GM21786 (cell line): ENCODE measurements at regions not wholly inside any gene's neighbourhood (a gene's known extent, or its start where the extent isn't known, plus 50 kb on each side); places are given as distances from the start of the nearest gene placed in this dataset.

Source experiments
- ATAC-seq: cut with Tn5 transposase; IDR thresholded peaks from one replicate; pipeline ENCODE4 v1.9.1; 2021; ENCODE audit not compliant: unreplicated experiment

DNA sequence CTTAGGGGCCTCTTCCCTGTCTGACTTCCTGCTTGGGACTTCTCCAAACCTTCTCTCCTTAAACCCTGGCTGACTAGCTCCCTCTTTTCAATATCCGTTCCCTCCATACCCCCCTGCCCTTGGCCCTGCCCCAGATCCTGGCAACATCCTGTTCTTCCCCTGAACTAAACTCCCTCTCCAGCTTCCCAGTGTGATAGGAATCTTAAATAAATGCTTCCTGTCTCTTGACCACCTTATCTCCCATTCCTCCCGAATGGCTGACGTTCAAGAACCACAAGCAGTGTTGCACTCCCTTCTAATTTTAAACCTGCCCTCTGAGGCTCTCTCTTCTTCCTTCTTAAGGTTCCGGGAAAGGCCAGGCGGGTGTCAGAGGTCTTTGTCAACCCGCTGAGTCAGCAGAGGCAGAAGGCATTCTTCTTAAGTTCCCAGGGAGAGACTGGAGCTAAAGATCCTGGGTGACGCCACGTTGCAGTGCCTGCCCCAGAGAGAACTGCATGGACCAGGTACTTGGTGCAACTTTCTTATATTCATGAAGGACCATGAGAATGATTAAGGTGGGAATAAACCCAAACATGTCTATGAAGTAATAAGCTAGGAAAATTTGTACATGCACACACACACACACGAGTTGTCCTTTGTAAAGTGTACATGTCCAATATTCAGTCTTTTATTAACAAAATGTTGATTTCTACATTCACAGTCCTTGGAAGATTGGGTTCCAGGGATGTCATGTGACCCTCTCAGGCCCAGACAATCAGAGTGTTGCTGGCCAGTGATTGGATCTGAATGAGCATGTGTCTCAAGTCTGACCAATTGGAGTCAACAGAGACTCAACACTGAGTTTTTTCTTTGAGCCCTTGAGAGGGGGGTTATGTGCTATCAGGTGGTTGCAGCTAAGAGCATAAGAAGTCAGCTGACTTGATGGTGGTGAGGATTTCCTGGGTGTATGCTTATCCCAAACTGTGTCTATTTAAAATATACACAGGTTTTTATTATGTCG is 420.2 kb upstream of the TBX3 start:
- no peak for ATAC-seq

DNA sequence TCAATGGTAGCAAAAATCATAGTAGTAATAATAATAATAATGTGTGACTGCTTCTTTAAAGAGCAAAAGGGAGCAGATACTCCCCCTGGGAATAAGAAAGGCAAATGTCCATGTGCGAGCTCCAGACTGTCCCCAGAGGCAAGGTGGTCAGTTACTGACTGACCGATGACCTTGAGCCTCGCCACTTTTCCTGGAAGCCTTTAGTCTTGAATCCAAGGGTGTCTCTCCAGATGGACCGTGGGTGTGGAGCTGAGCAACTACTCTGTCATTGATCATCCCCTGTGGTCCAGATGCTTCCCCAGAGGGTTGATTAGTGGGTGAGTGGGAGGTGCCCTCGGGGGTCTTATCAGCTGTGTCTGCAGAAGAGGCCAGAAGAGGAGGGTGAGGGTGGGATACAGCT is 418.5 kb upstream of the TBX3 start:
- no peak for ATAC-seq

DNA sequence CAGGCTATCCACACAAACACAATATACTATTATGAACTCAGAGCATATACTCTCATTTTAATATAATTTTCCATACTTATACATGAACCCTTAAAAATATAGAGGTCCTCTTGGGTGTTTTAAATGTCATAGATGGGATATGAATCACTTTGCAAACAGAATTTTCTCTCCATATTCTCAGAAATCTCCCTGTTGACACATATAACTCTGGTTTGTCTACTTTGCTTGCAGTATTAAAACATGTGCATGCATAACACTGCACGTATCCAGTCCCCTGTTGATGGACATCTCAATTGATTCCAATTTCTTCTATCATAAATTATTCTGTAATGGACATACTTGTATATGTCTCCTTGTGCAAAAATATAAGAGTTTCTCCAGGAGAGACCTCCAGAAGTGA is 417.5 kb upstream of the TBX3 start:
- ATAC-seq: no peak

DNA sequence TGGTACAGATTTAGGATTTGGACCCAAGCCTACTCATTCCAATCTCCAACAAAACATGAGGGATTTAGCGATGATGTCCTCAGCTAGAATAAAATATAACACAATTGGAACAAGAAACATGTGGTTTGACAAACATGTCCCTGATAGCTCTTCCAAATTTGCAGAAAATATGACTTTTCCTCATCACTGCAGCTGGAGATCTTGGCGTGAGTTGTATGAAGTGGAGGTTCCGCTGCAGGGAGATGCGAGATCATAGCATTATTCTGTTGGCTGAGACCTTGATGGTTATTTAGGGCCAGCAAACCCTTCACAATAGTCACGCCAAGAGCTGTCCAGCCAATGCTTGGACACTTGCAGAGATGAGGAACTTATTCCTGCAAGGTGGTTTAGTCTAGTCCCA is 413.4 kb upstream of the TBX3 start:
- ATAC-seq: no peak

DNA sequence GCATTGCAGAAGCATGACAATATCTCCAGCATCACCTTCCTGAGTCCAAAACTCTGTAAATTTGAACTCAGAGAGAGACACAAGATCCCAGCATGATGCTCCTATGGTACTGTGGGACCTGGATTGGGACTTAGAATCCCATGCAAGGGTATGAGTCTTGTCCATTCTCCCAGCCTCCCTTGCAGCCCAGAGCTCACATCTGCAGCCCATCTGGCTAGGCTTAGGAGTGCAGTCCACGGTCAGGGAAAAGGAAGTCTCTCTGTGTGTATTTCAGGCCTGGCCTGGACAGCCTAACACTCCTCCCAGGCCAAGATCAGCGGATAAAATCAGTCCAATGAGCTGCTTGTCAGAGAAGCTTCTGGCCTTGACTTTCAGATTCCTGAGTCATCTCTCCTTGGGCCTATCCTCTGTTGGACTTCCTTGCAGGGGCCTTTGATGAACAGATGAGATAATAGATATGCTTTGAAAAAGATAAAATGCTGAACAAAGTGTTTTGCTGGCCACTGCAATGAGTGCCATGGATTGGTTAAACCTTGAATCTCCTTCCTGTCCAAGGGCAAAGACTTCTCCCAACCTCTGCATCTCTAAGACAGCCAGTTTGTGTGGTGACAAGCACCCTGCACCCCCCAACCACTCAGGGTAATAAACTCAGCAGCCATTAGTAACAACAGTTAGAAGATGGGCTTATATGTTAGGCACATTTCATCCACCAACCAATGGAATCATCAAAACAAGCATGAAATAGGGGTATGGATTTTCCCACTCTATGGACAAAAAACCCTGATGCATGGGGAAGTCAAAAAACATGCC is 412.8 kb upstream of the TBX3 start:
- ATAC-seq: no peak

DNA sequence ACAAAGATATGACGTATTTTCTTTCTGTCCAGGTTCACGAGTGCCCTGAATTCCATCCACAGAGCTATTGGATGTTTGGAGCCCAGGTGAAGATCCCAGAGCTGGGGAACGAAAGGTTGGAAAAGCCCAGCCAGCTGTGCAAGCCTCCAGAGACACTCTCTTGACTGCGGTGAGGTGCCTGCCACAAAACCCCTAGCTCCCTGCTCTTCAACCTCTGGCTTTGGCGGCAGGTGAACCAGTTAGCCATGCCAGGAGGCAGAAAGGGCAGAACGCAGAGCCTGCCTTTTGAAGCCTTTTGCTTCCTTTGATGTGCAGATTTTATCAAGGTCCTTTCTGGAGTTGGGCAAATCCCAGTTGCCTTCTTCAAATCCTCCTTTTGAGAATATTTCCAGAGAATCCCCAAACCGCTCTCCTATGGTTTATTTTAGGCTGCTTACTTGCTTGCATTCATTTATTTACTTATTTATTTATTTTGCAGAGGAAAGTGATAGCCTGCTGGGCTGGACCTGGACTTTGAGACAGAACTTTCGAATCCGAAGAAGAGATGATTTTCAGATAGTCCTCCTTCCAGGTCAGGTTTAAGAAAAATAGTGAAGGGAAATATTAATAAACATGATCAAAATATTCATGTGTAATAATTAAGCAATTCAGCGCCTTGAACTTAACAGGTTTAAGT is 411.2 kb upstream of the TBX3 start:
- no peak for ATAC-seq

DNA sequence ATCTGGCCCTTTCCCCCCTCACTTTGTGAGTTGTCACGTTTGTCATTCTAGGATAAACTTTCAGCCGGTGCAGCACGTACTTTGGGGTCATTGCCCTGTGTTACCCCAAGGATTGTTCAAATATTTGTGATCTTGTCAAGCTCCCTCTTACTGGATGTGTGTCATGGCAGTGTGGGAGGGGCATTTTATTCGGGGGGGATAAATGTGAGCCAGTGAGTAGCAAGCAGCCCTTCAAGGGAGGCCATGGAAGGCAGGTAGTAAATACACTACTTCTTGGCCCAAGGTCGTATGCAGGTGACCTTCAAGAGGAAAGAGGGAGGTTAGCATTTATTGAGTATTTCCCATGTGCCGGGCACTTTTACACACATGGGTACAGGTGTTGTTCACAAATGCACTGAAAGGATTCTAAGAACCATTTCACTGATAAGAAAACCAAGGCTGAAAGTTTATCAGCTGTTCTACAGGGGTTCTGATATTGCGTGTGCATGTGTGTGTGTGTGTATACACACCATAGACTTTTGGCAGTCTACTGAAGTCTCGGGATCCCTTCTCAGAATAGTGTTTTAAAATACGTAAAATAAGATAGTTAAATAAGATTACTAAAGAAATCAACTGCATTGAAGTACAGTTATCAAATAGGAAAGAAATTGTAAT is 410.3 kb upstream of the TBX3 start:
- ATAC-seq: no peak

DNA sequence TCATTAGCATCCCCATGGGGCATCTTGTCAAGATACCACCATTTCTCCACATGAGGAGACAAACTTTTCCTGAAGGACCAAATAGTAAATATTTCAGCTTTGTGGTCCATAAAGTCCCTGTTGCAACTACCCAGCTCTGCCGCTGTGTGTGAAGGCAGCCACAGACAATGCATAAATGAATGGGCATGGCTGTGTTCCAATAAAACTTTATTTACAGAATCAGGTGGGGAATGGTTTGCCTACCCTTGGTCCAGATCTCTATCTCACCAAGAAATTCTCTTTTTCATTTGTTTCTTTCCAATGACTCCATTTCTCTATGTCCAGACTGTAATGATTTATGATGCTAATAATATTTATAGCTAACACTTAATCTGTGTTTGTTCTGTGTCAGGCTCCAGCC is 409.3 kb upstream of the TBX3 start:
- ATAC-seq: no peak

DNA sequence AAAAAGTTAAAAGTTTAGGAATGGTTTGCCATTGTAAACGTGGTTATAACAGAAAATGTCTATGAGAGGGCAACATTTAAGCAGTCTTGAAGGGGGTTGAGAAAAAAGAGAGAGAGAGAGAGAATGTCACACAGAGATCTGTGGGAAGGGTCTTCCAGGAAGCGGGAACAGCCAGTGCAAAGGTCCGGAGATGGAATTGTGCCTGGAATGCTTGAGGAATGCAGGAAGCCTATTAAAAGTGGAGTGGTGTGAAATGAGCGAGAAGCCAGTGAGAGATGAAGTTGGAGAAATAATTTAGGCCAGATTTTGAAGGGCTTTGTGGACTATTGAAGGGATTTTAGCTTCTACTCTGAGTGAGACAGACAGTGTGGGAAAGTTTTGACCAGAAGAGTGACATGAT is 406.8 kb upstream of the TBX3 start:
- ATAC-seq: no peak

DNA sequence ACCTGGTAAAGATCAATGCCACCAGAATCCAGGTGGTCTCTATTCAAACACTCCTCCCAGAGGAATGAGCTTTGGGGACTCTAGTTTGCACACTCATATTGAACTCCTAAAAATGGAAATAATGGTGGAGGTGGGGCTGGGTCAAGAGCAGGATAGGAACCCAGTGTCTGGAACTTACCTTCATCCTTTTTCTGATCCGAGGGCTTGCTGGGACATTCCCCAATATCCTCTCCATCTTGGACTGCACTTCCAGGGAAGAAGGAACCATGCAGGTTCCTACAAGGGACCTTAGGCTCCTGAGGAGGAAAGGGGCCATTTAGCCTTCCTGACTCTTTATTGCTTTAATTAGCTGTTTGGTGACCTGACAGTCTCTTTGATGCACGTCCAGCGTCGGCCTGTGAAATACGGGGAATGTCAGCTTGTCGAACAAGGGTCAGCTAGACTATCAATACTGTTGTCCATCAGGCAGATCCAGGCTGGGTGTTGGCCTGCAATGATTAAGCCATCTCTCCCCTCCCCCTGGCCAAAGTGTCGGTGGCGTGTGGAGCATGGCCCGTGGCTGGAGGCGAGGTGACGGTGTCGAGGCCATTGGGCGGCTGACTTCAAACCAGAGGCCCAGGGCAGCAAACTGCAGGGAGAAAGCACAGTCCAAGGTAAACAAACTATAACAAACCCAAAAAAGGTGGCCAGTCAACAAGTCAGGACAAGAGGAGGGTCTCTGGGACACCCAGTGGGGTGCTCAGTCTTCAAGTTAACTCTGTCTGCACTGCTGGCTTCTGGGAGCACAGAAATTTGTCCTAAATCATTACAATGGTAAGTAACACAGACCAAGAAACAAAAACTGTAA is 405.2 kb upstream of the TBX3 start:
- no peak for ATAC-seq

DNA sequence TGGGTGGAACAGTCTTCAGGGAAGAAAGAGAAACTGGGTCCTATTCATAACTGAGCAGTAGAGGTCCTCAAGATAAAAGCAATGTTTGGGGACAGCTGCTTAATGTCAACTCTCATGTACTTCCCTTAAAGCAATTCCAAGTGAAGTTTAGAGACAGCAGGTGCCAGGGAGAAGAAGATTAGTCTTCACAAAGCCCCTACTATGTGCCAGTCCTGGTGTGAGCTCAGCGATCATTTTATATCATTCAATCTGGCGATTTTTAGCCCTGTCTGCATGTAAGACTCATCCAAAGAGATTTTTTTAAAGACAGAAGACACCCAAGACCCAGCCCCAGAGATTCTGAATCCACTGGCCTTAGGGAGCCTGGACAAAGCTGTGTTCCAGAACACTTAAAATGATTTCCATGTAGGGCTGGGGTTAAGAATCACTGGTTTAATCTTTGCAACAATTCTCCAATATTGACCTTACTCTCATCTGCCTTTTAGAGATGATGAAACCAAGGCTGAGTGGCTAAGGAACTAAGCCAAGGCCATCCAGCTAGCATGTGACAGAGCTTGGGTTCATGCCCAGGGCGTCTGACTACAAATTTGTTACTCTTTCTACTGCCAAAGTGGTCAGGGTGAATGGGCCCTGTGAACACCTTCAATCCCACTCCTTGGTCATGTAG is 404.5 kb upstream of the TBX3 start:
- no peak for ATAC-seq

DNA sequence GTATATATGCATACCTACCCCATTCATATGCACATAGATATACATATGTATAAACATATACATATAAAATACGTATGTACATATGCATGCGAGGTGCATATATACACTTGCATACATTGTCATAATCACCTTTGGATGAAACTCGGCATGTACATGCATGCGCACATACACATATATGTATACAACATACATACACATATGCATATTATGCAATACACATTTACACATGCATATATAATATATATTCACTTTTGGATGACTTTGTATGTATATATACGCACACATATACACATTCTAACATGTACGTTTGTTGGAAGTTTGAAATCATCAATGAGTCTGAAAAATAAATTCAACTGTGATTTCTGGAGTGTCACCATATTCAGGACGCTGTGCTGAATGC is 401.6 kb upstream of the TBX3 start:
- no peak for ATAC-seq

DNA sequence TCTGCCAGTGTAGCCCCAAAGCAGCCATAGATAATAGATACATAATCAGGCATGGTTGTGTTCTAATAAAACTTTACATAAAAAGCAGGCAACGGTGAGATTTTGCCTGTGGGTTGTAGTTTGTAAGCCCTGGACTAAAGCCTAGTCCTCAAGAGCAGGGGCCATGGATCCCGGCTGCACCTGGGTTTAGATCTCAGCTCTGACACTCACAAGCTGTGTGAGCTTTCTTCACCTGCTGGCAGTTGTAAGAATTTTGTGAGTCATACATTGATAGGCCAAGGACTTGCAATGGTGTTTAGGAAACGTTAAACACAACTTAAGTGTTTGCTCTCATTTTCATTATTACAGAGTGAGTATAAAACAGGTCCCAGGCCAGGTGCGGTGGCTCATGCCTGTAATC is 395.8 kb upstream of the TBX3 start:
- ATAC-seq: no peak

DNA sequence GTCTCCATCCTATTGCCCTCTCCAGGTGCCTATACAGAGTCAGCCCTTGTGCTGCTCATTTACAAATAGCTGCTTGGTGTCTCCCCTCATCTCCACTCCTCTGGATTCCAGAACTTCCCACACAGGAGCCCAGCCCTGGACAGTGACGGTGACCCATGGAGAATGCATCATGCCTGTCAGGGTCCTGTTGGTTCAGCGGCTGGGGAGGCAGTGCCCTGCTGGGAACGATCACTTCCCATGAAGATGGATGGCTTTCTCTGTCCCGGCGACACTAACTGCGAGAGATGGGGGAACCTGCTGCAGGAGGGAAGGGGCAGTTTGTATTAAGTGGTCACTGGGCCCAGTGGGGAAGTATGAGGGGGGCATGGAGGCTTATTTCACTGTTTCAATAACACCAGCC is 395.0 kb upstream of the TBX3 start:
- ATAC-seq: no peak

DNA sequence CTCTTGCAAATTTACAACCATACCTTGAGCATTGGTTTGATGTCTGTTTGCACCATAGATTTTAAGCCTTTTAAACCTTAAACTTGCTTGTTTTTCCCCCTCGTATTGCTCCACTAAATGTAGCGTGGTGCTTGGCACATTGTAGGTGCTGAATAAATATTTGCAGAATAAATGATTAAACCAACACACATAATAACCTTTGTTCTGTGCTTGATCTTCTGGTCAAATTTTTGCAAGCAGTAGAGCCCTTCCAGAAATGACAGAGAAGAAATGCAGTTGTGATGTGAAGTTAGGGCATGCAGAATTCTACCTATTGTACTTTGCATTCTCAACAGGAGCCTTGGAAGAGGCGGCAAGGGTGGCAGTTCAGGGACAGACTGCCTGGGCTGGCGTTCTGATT is 394.4 kb upstream of the TBX3 start:
- no peak for ATAC-seq

DNA sequence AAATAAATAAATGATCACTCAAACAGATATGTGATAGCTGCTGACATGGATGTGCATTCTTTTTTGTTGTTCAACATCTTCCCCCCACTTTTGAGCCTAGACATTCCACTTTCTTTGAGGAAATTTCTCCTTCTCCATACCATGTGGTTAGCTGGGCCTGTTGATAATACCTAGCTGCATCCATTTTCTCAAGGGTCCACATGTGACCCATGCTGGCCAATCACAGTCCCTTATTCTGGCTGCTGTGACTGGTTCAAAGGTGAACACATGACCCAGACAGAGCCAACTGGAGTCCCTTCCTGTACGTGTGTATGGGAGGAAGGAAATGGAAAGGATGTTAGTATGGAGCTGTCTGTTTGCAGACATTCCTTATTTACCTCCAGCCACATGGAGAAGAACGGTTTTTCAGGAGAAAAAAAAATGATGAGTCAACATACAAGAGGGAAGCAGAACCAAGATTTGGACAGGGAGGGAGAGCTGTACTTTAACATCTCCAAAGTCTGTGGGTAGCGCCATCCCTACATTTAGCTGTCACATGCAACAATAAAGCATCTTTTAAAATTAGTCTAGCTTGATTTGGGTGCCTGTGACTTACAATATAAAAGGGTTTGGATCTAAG is 391.7 kb upstream of the TBX3 start:
- no peak for ATAC-seq

DNA sequence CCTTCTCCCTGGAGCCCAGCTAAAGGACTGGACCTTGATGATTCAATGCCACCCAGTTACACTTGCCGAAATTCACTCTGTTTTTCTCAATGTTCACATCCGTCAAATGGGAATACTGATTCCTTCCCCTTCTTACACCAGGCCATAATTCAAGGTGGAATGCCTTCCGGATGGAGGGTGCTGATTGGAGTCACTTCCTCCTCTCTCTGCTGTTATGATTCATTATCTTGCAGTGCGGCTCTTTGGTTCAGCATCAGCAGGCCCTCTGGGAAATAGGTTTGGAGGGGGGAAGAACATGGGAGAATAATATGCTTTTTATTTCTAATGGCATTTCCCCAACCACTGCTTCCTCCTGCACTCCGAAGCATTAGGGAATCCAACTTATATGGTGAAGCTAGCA is 390.6 kb upstream of the TBX3 start:
- ATAC-seq: no peak

DNA sequence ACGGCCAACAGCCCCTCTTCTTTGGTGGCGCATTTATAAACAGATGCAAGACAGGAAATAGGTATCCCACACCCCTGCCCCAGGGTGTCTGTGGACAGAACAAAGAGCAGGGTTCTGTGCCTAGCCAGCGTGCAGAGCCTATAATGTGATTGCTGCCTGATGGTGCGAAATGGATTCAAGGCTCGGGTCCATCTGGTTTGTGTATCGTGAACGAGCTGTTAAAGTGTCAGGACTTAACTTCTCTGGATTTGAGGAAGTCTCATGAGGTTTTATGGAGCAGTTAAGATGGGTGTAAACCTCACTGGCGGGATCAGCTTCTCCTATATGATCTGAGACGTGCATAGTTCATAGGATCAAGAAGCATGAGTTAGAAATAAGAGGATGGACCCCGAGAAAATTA is 388.7 kb upstream of the TBX3 start:
- ATAC-seq: no peak

DNA sequence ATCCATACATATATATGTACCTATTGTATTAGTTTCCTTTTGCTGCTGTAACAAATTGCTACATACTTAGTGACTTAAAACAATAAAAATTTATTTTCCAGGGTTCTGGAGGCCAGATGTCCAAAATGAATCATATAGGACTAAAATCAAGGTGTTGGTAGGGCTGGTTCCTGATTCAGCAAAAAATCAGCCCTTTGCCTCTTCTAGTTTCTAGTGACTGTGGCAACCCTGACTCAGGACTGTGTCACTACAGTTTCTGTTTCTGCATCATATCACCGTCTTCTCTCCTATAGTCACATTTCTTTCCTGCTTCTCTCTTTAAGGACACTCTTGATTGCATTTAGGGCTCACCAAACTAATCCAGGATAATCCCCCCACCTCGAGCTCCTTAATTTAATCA is 386.3 kb upstream of the TBX3 start:
- no peak for ATAC-seq
